CD4-positive, alpha-beta T cell (primary cell): ENCODE measurements at regions not wholly inside any gene's neighbourhood (a gene's known extent, or its start where the extent isn't known, plus 50 kb on each side); places are given as distances from the start of the nearest gene placed in this dataset.

Experiments
- ATAC-seq: fragments of 200-7000 bp; cut with Tn5 transposase; one replicate; pipeline ENCODE4 v1.10.0; 2022; ENCODE audit warnings: mild to moderate bottlenecking; ENCODE audit not compliant: poor library complexity
- CTCF ChIA-PET: fragments of 350-600 bp; sonication (Branson Sonifier 250); formaldehyde crosslinking; loops from one replicate; lab custom pipeline; 2021; ENCODE audit warnings: antibody characterized with exemption, inconsistent platforms; lab: Charles Lee
- POLR2A ChIA-PET: fragments of 350-600 bp; sonication (Branson Sonifier 250); formaldehyde crosslinking; loops from one replicate; lab custom pipeline; 2021; ENCODE audit warnings: antibody characterized with exemption, inconsistent platforms; lab: Charles Lee
- DNase-seq, 14 experiments: peaks; one replicate each; pipeline ENCODE4 v3.0.0-alpha.2; 2013 to 2020; ENCODE audit warnings: mixed read lengths in 2 of 14
- H3K27ac ChIP-seq, 2 donors: one replicate each; pipeline versions ENCODE4 v1.5.1 to v1.7.0; 2013; ENCODE audit warnings: low read length in 2 of 2, low read depth in 1 of 2, mild to moderate bottlenecking in 1 of 2
- H3K27me3 ChIP-seq, 2 experiments: 1 replicate in 1 of 2; 2 replicates in 1 of 2; pipeline versions ENCODE4 v1.6.1 to v1.7.0; 2013; ENCODE audit warnings: low read length in 2 of 2, control low read depth in 1 of 2, mild to moderate bottlenecking in 1 of 2, moderate library complexity in 1 of 2; ENCODE audit not compliant: insufficient read depth in 2 of 2, control insufficient read depth in 1 of 2
- H3K36me3 ChIP-seq: one replicate; pipeline ENCODE4 v1.6.1; 2013; ENCODE audit warnings: low read length, control low read depth; ENCODE audit not compliant: insufficient read depth
- H3K4me1 ChIP-seq: one replicate; pipeline ENCODE4 v1.6.1; 2013; ENCODE audit warnings: low read length, control low read depth; ENCODE audit not compliant: insufficient read depth
- H3K4me3 ChIP-seq: one replicate; pipeline ENCODE4 v1.5.1; 2013; ENCODE audit warnings: mild to moderate bottlenecking, low read length, moderate library complexity
- H3K9me3 ChIP-seq, 2 experiments: 1 replicate in 1 of 2; 2 replicates in 1 of 2; pipeline versions ENCODE4 v1.6.1 to v1.7.0; 2013; ENCODE audit warnings: low read length in 2 of 2, mild to moderate bottlenecking in 2 of 2, control low read depth in 1 of 2, moderate library complexity in 1 of 2; ENCODE audit not compliant: control insufficient read depth in 1 of 2, insufficient read depth in 1 of 2
- H3K27ac Mint-ChIP-seq: one replicate; pipeline ENCODE4 v1.8.0; 2020; ENCODE audit warnings: mixed read lengths
- H3K27me3 Mint-ChIP-seq: one replicate; pipeline ENCODE4 v1.8.0; 2021; ENCODE audit warnings: mixed read lengths
- H3K36me3 Mint-ChIP-seq: one replicate; pipeline ENCODE4 v1.8.0; 2021; ENCODE audit warnings: low read depth, mixed read lengths
- H3K4me1 Mint-ChIP-seq: one replicate; pipeline ENCODE4 v1.8.0; 2021; ENCODE audit warnings: low read depth, mixed read lengths
- H3K4me3 Mint-ChIP-seq: one replicate; pipeline ENCODE4 v1.8.0; 2020; ENCODE audit warnings: mild to moderate bottlenecking, mixed read lengths
- H3K9me3 Mint-ChIP-seq: one replicate; pipeline ENCODE4 v1.8.0; 2020; ENCODE audit warnings: mixed read lengths
- intact Hi-C, 2 experiments: fragments of 100-400 bp; cut with DNase I in 1 of 2; cut with micrococcal nuclease in 1 of 2; formaldehyde crosslinking; loops; one replicate each; pipeline versions ENCODE4 v1.15.1 to v1.9.0; 2023 to 2025; cut with DNase I, micrococcal nuclease
- TF ChIP-seq, protein P1 (sequence below): fragments of 200-600 bp; IDR thresholded peaks from one replicate; pipeline ENCODE4 v1.8.0; 2022; ENCODE audit warnings: antibody characterized with exemption, mild to moderate bottlenecking

DNA sequence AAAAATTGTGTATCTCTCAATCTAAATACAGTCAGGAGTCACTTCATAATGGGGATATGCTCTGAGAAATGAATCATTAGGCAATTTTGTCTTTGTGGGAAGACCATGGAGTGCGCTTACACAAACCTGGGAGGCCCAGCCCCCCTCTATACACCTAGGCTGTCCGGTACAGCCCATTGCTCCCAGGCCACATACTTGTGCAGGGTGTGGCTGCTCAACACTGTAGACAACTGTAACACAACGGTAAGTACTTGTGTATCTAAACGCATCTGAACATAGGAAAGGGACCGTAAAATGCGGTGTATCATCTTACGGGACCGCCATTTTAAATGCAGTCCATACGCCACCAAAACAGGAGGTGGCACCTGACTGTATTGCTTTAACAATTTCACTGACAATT is 58.0 kb upstream of the FRMD1 start:
- intact Hi-C loops = no loop called here
- TF ChIP-seq, protein P1, sequence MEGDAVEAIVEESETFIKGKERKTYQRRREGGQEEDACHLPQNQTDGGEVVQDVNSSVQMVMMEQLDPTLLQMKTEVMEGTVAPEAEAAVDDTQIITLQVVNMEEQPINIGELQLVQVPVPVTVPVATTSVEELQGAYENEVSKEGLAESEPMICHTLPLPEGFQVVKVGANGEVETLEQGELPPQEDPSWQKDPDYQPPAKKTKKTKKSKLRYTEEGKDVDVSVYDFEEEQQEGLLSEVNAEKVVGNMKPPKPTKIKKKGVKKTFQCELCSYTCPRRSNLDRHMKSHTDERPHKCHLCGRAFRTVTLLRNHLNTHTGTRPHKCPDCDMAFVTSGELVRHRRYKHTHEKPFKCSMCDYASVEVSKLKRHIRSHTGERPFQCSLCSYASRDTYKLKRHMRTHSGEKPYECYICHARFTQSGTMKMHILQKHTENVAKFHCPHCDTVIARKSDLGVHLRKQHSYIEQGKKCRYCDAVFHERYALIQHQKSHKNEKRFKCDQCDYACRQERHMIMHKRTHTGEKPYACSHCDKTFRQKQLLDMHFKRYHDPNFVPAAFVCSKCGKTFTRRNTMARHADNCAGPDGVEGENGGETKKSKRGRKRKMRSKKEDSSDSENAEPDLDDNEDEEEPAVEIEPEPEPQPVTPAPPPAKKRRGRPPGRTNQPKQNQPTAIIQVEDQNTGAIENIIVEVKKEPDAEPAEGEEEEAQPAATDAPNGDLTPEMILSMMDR = no peak
- Histone ChIP-seq H3K4me1 (no peaks in the 10 kb centered on the region), H3K36me3 (no peaks in the 10 kb centered on the region), H3K27ac (no peak overlapping the region), H3K27me3 (peaks cover 7 to 15% of the 10 kb centered on the region in 2 experiments), H3K4me3 (no peak overlapping the region), H3K9me3 (peaks cover 0 to 11% of the 10 kb centered on the region in 2 experiments)
- POLR2A ChIA-PET = no interaction called here
- DNase-seq = no peak
- Mint-ChIP-seq H3K27ac (no peak overlapping the region), H3K36me3 (no peaks in the 10 kb centered on the region), H3K4me3 (no peak overlapping the region), H3K27me3 (peaks cover 9% of the 10 kb centered on the region), H3K9me3 (no peaks in the 10 kb centered on the region), H3K4me1 (no peaks in the 10 kb centered on the region)
- CTCF ChIA-PET = no interaction called here
- no peak for ATAC-seq

DNA sequence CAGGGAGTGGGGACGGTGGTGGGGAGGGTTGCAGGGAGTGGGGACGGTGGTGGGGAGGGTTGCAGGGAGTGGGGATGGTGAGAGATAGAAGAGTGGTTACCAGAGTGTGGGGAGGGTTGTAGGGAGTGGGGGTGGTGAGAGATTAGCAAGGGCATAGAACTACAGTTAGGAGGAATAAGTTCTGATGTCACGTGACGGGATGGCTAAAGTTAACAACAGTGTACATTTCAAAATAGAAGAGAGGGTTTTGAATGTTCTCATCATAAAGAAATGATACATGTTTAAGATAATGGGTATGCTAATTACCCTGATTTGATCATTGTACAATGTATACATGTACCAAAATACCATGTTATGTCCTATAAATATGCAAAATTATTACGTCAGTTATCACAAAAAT is 57.6 kb upstream of the FRMD1 start:
- H3K27ac Mint-ChIP-seq = no peak overlapping the region
- ChIA-PET CTCF (no interaction called here), POLR2A (no interaction called here)
- ATAC-seq (no peak), DNase-seq (no peak)
- TF ChIP-seq, protein P1 = no peak
- no peak overlapping the region for H3K4me3 Mint-ChIP-seq
- peaks cover 13% of the 10 kb centered on the region for H3K27me3 Mint-ChIP-seq
- Histone ChIP-seq H3K36me3 (no peaks in the 10 kb centered on the region), H3K27me3 (peaks cover 10 to 15% of the 10 kb centered on the region in 2 experiments), H3K27ac (no peak overlapping the region), H3K4me3 (no peak overlapping the region), H3K4me1 (no peaks in the 10 kb centered on the region), H3K9me3 (peaks cover 0 to 15% of the 10 kb centered on the region in 2 experiments)
- no peaks in the 10 kb centered on the region for H3K36me3 Mint-ChIP-seq
- intact Hi-C loops = no loop called here
- H3K9me3 Mint-ChIP-seq = no peaks in the 10 kb centered on the region
- H3K4me1 Mint-ChIP-seq = no peaks in the 10 kb centered on the region

DNA sequence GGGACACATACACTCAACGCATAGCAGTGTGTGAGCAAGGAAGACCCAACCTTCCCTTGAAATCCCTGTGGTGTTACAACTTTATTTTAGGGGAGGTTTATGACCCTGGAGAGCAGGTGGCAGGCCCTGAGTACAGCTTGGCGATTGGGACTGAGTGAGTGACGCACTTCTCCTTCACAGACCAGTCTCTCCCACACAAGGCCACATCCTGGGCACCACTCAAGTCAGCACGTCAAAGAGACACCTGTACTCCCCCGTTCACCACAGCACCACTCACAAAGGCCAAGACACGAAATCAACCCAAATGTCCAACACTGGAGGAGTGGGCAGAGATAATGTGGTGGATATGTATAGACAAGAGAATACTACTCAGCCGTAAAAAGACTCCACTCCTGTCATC is 57.0 kb upstream of the FRMD1 start:
- H3K36me3 ChIP-seq = no peaks in the 10 kb centered on the region
- intact Hi-C loops = no loop called here
- Mint-ChIP-seq H3K9me3 (no peaks in the 10 kb centered on the region), H3K4me3 (no peak overlapping the region), H3K27me3 (peaks cover 19% of the 10 kb centered on the region), H3K4me1 (no peaks in the 10 kb centered on the region), H3K36me3 (no peaks in the 10 kb centered on the region), H3K27ac (no peak overlapping the region)
- ChIA-PET CTCF (no interaction called here), POLR2A (no interaction called here)
- ATAC-seq = no peak
- no peak for DNase-seq
- H3K4me1 ChIP-seq = no peaks in the 10 kb centered on the region
- H3K27me3 ChIP-seq = peaks cover 12 to 15% of the 10 kb centered on the region in 2 experiments
- TF ChIP-seq, protein P1 = no peak
- no peak overlapping the region for H3K27ac ChIP-seq
- no peak overlapping the region for H3K4me3 ChIP-seq
- peaks cover 0 to 21% of the 10 kb centered on the region in 2 experiments for H3K9me3 ChIP-seq
